H9 (cell line): ENCODE measurements at regions not wholly inside any gene's neighbourhood (a gene's known extent, or its start where the extent isn't known, plus 50 kb on each side); places are given as distances from the start of the nearest gene placed in this dataset.

Source experiments
- DNase-seq: peaks from one replicate; pipeline ENCODE4 v3.0.0-alpha.2; 2017
- H2AFZ ChIP-seq: one replicate; pipeline ENCODE4 v1.6.1; 2013; ENCODE audit warnings: mild to moderate bottlenecking, low read length, control low read depth, moderate library complexity
- H2AK5ac ChIP-seq: 2 replicates; pipeline ENCODE4 v1.6.1; 2013; ENCODE audit warnings: low read length, control low read depth, mixed read lengths; ENCODE audit not compliant: insufficient read length
- H2BK120ac ChIP-seq: one replicate; pipeline ENCODE4 v1.6.1; 2013; ENCODE audit warnings: low read depth, mild to moderate bottlenecking, low read length, control low read depth, inconsistent platforms; ENCODE audit not compliant: poor library complexity, severe bottlenecking
- H2BK12ac ChIP-seq: 2 replicates; pipeline ENCODE4 v1.6.1; 2013; ENCODE audit warnings: low read length, control low read depth, mixed read lengths, low read depth; ENCODE audit not compliant: insufficient read length
- H2BK15ac ChIP-seq: 2 replicates; pipeline ENCODE4 v1.6.1; 2013; ENCODE audit warnings: low read depth, low read length, control low read depth
- H2BK20ac ChIP-seq: one replicate; pipeline ENCODE4 v1.6.1; 2013; ENCODE audit warnings: low read depth, mild to moderate bottlenecking, low read length, control low read depth, inconsistent platforms; ENCODE audit not compliant: poor library complexity, severe bottlenecking
- H2BK5ac ChIP-seq: 2 replicates; pipeline ENCODE4 v1.6.1; 2013; ENCODE audit warnings: low read length, control low read depth, mixed read lengths; ENCODE audit not compliant: insufficient read length
- H3K14ac ChIP-seq: 2 replicates; pipeline ENCODE4 v1.6.1; 2013; ENCODE audit warnings: low read length, control low read depth; ENCODE audit not compliant: insufficient read depth
- H3K18ac ChIP-seq: 2 replicates; pipeline ENCODE4 v1.6.1; 2013; ENCODE audit warnings: low read depth, mild to moderate bottlenecking, mixed read lengths, low read length, control low read depth; ENCODE audit not compliant: insufficient read length
- H3K23ac ChIP-seq: 2 replicates; pipeline ENCODE4 v1.6.1; 2013; ENCODE audit warnings: low read length, control low read depth, mixed read lengths, low read depth; ENCODE audit not compliant: insufficient read length
- H3K23me2 ChIP-seq: 2 replicates; pipeline ENCODE4 v1.6.1; 2013; ENCODE audit warnings: low read depth, mild to moderate bottlenecking, mixed read lengths, low read length, control low read depth; ENCODE audit not compliant: insufficient read length, poor library complexity, severe bottlenecking
- H3K27ac ChIP-seq: 2 replicates; pipeline ENCODE4 v1.5.1; 2013; ENCODE audit warnings: low read length, control low read depth, mixed read lengths, low read depth; ENCODE audit not compliant: insufficient read length
- H3K27me3 ChIP-seq: 2 replicates; pipeline ENCODE4 v1.6.1; 2013; ENCODE audit warnings: low read length, control low read depth, inconsistent platforms; ENCODE audit not compliant: insufficient read depth
- H3K4ac ChIP-seq: 2 replicates; pipeline ENCODE4 v1.6.1; 2013; ENCODE audit warnings: low read depth, mild to moderate bottlenecking, control low read depth, inconsistent platforms, low read length, moderate library complexity
- H3K4me1 ChIP-seq: 2 replicates; pipeline ENCODE4 v1.6.1; 2013; ENCODE audit warnings: low read length, control low read depth, inconsistent platforms; ENCODE audit not compliant: insufficient read depth
- H3K4me2 ChIP-seq: 2 replicates; pipeline ENCODE4 v1.6.1; 2013; ENCODE audit warnings: low read length, control low read depth, mixed read lengths; ENCODE audit not compliant: insufficient read length, insufficient read depth
- H3K56ac ChIP-seq: 2 replicates; pipeline ENCODE4 v1.6.1; 2013; ENCODE audit warnings: low read depth, mild to moderate bottlenecking, mixed read lengths, low read length, control low read depth; ENCODE audit not compliant: insufficient read length
- H3K79me1 ChIP-seq: 2 replicates; pipeline ENCODE4 v1.6.1; 2013; ENCODE audit warnings: low read depth, mild to moderate bottlenecking, moderate library complexity, low read length, control low read depth, inconsistent platforms; ENCODE audit not compliant: insufficient read depth, poor library complexity, severe bottlenecking
- H3K79me2 ChIP-seq: 2 replicates; pipeline ENCODE4 v1.6.1; 2013; ENCODE audit warnings: low read length, control low read depth, inconsistent platforms; ENCODE audit not compliant: insufficient read depth
- H3K9ac ChIP-seq: 2 replicates; pipeline ENCODE4 v1.6.1; 2013; ENCODE audit warnings: low read length, control low read depth, mixed read lengths; ENCODE audit not compliant: insufficient read length; ENCODE audit errors: extremely low read depth
- H3K9me3 ChIP-seq: one replicate; pipeline ENCODE4 v1.6.1; 2013; ENCODE audit warnings: low read depth, low read length, inconsistent platforms; ENCODE audit not compliant: control insufficient read depth
- H3T11ph ChIP-seq: one replicate; pipeline ENCODE4 v1.6.1; 2013; ENCODE audit warnings: mild to moderate bottlenecking, low read length, control low read depth, inconsistent platforms
- H4K20me1 ChIP-seq: one replicate; pipeline ENCODE4 v1.6.1; 2013; ENCODE audit not compliant: control insufficient read depth, insufficient read length, insufficient read depth
- H4K5ac ChIP-seq: 2 replicates; pipeline ENCODE4 v1.6.1; 2013; ENCODE audit warnings: low read depth, mild to moderate bottlenecking, mixed read lengths, low read length, control low read depth; ENCODE audit not compliant: insufficient read length
- H4K8ac ChIP-seq: replicated peaks from 2 replicates; pipeline ENCODE4 v1.6.1; 2013; ENCODE audit warnings: low read length, control low read depth, mixed read lengths, low read depth; ENCODE audit not compliant: insufficient read length
- H4K91ac ChIP-seq: 2 replicates; pipeline ENCODE4 v1.6.1; 2013; ENCODE audit warnings: low read depth, mild to moderate bottlenecking, moderate library complexity, mixed read lengths, low read length, control low read depth; ENCODE audit not compliant: insufficient read length
- H3K27ac Mint-ChIP-seq, 3 experiments: 2 replicates in 2 of 3; 3 replicates in 1 of 3; pipeline ENCODE4 v1.8.0; 2020 to 2021; ENCODE audit warnings: mixed read lengths in 3 of 3, mild to moderate bottlenecking in 1 of 3, moderate library complexity in 1 of 3
- H3K27me3 Mint-ChIP-seq: 2 replicates; pipeline ENCODE4 v1.8.0; 2021; ENCODE audit warnings: low read depth, mild to moderate bottlenecking, moderate library complexity, mixed read lengths
- H3K36me3 Mint-ChIP-seq, 3 experiments: 2 replicates in 2 of 3; 3 replicates in 1 of 3; pipeline ENCODE4 v1.8.0; 2020 to 2021; ENCODE audit warnings: low read depth in 3 of 3, mixed read lengths in 3 of 3; ENCODE audit not compliant: insufficient read depth in 1 of 3
- H3K4me1 Mint-ChIP-seq, 2 experiments: 2 replicates each; pipeline ENCODE4 v1.8.0; 2020; ENCODE audit warnings: mixed read lengths in 2 of 2
- H3K4me3 Mint-ChIP-seq, 2 experiments: 2 replicates in 1 of 2; 3 replicates in 1 of 2; pipeline ENCODE4 v1.8.0; 2020 to 2021; ENCODE audit warnings: mild to moderate bottlenecking in 2 of 2, mixed read lengths in 2 of 2, moderate library complexity in 1 of 2
- H3K9me3 Mint-ChIP-seq, 2 experiments: 2 replicates in 1 of 2; 3 replicates in 1 of 2; pipeline ENCODE4 v1.8.0; 2020; ENCODE audit warnings: mild to moderate bottlenecking in 2 of 2, mixed read lengths in 2 of 2, moderate library complexity in 1 of 2
- TF ChIP-seq, protein P1 (sequence below): fragments of 200-600 bp; sonication (generic); conservative IDR thresholded peaks from 3 replicates; pipeline ENCODE4 v1.8.0; 2021; ENCODE audit warnings: antibody characterized with exemption, mild to moderate bottlenecking

DNA sequence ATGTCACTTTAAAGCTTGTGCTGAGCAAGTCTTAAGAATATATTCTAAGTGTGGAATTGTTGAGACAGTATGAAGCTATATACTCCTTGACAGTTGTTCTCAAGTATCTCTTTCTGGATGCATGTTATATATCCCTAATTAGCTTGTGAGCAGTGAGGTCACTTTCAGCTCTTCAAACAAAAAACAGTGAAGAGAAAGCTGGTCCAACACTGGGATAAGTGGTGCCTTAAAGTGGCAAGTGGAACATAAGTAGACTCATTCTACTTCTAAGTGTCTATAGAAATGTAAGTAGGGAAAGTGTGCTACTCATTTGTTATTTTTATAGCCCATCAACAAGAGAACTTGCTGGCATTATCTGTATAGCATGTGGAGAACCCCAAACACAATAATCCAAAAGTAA, 133.1 kb upstream of the BACH2 start:
- H3K18ac ChIP-seq, result no peak overlapping the region
- peaks cover 13 to 14% of the 10 kb centered on the region in 2 experiments for H3K4me1 Mint-ChIP-seq
- no peak overlapping the region for H3T11ph ChIP-seq
- peaks cover 5% of the 10 kb centered on the region for H3K9me3 ChIP-seq
- no peak overlapping the region for H3K14ac ChIP-seq
- H2BK12ac ChIP-seq, result no peak overlapping the region
- no peak for DNase-seq
- H3K56ac ChIP-seq, result no peak overlapping the region
- no peak overlapping the region for H3K23ac ChIP-seq
- peaks cover 1% of the 10 kb centered on the region; the same call in 1 of the 2 replicates for H3K27me3 Mint-ChIP-seq
- TF ChIP-seq, protein P1, sequence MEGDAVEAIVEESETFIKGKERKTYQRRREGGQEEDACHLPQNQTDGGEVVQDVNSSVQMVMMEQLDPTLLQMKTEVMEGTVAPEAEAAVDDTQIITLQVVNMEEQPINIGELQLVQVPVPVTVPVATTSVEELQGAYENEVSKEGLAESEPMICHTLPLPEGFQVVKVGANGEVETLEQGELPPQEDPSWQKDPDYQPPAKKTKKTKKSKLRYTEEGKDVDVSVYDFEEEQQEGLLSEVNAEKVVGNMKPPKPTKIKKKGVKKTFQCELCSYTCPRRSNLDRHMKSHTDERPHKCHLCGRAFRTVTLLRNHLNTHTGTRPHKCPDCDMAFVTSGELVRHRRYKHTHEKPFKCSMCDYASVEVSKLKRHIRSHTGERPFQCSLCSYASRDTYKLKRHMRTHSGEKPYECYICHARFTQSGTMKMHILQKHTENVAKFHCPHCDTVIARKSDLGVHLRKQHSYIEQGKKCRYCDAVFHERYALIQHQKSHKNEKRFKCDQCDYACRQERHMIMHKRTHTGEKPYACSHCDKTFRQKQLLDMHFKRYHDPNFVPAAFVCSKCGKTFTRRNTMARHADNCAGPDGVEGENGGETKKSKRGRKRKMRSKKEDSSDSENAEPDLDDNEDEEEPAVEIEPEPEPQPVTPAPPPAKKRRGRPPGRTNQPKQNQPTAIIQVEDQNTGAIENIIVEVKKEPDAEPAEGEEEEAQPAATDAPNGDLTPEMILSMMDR, result no peak
- no peak overlapping the region for H3K9ac ChIP-seq
- H3K79me1 ChIP-seq, result no peaks in the 10 kb centered on the region
- H2BK5ac ChIP-seq, result no peak overlapping the region
- H4K5ac ChIP-seq, result no peak overlapping the region
- peaks cover 10 to 26% (median 15%) of the 10 kb centered on the region in 3 experiments for H3K36me3 Mint-ChIP-seq
- H3K9me3 Mint-ChIP-seq, result peaks cover 29 to 30% of the 10 kb centered on the region in 2 experiments
- no peak overlapping the region for H2BK15ac ChIP-seq
- no peaks in the 10 kb centered on the region for H3K79me2 ChIP-seq
- no peak overlapping the region for H2AFZ ChIP-seq
- no peak overlapping the region for H2BK20ac ChIP-seq
- no peak overlapping the region for H4K91ac ChIP-seq
- no peak overlapping the region for H2AK5ac ChIP-seq
- no peak overlapping the region for H3K4me3 Mint-ChIP-seq
- H3K27ac ChIP-seq, result no peak overlapping the region
- no peaks in the 10 kb centered on the region for H3K23me2 ChIP-seq
- peaks cover under 1% of the 10 kb centered on the region; the same call in 1 of the 2 replicates for H3K4me1 ChIP-seq
- no peak overlapping the region for H4K8ac ChIP-seq
- H3K4me2 ChIP-seq, result no peak overlapping the region
- no peak overlapping the region for H2BK120ac ChIP-seq
- no peaks in the 10 kb centered on the region for H3K27me3 ChIP-seq
- H3K27ac Mint-ChIP-seq, result no peak overlapping the region
- H3K4ac ChIP-seq, result no peak overlapping the region
- no peaks in the 10 kb centered on the region for H4K20me1 ChIP-seq
